Natural killer cell (primary cell): ENCODE measurements at regions not wholly inside any gene's neighbourhood (a gene's known extent, or its start where the extent isn't known, plus 50 kb on each side); places are given as distances from the start of the nearest gene placed in this dataset.

Experiments used
- ATAC-seq, 3 donors: fragments of 150-1000 bp in 2 of 3; fragments of 200-7000 bp in 1 of 3; cut with Tn5 transposase; 1 replicate in 1 of 3; 2 replicates in 2 of 3; pipeline ENCODE4 v1.10.0; 2021; ENCODE audit warnings: mild to moderate bottlenecking in 2 of 3, moderate library complexity in 2 of 3
- DNase-seq, 2 donors: peaks; one replicate each; pipeline versions ENCODE4 v3.0.0 to v3.0.0-alpha.2; 2013 to 2021; ENCODE audit warnings: mixed read lengths in 1 of 2
- H3K27ac ChIP-seq: one replicate; pipeline ENCODE4 v1.5.1; 2013; ENCODE audit warnings: mild to moderate bottlenecking, low read length
- H3K27me3 ChIP-seq: one replicate; pipeline ENCODE4 v1.6.1; 2013; ENCODE audit warnings: low read length; ENCODE audit not compliant: control insufficient read depth, insufficient read depth
- H3K36me3 ChIP-seq: one replicate; pipeline ENCODE4 v1.6.1; 2013; ENCODE audit warnings: low read length; ENCODE audit not compliant: control insufficient read depth, insufficient read depth
- H3K4me1 ChIP-seq: one replicate; pipeline ENCODE4 v1.6.1; 2013; ENCODE audit warnings: low read length; ENCODE audit not compliant: control insufficient read depth, insufficient read depth
- H3K4me3 ChIP-seq: one replicate; pipeline ENCODE4 v1.5.1; 2013; ENCODE audit warnings: low read length
- H3K9me3 ChIP-seq: one replicate; pipeline ENCODE4 v1.6.1; 2013; ENCODE audit warnings: low read length; ENCODE audit not compliant: control insufficient read depth, insufficient read depth
- H3K27ac Mint-ChIP-seq, 2 donors: one replicate each; pipeline ENCODE4 v1.8.0; 2022; ENCODE audit warnings: mild to moderate bottlenecking in 2 of 2, mixed read lengths in 2 of 2, moderate library complexity in 1 of 2
- H3K27me3 Mint-ChIP-seq, 2 donors: one replicate each; pipeline ENCODE4 v1.8.0; 2022; ENCODE audit warnings: low read depth in 2 of 2, mixed read lengths in 2 of 2
- H3K36me3 Mint-ChIP-seq: one replicate; pipeline ENCODE4 v1.8.0; 2022; ENCODE audit warnings: mixed read lengths
- H3K4me1 Mint-ChIP-seq, 2 donors: one replicate each; pipeline ENCODE4 v1.8.0; 2022; ENCODE audit warnings: mixed read lengths in 2 of 2
- H3K4me3 Mint-ChIP-seq: one replicate; pipeline ENCODE4 v1.8.0; 2022; ENCODE audit warnings: mild to moderate bottlenecking, moderate library complexity, mixed read lengths
- H3K9me3 Mint-ChIP-seq, 2 donors: one replicate each; pipeline ENCODE4 v1.8.0; 2022; ENCODE audit warnings: mixed read lengths in 2 of 2
- CTCF ChIP-seq: fragments of 200-600 bp; IDR thresholded peaks from one replicate; pipeline ENCODE4 v1.8.0; 2022; ENCODE audit warnings: antibody characterized with exemption
- WGBS: methylation state at CpG from one replicate; pipeline ENCODE4 v1.1.7; 2013; ENCODE audit warnings: missing lambda C conversion rate; ENCODE audit not compliant: insufficient coverage; 5-methylcytosine and 5-hydroxymethylcytosine counted together
- intact Hi-C: fragments of 100-400 bp; cut with micrococcal nuclease; formaldehyde crosslinking; loops from one replicate; pipeline ENCODE4 v1.14.2; 2022

GRCh38 chr13:79907527-79907926 lies 426.6 kb downstream of the NDFIP2 start:
- DNase-seq = no peak
- no peak for TF ChIP-seq CTCF
- Mint-ChIP-seq H3K4me3 (no peak overlapping the region), H3K27ac (no peak overlapping the region), H3K4me1 (no peaks in the 10 kb centered on the region), H3K27me3 (no peaks in the 10 kb centered on the region), H3K36me3 (no peaks in the 10 kb centered on the region), H3K9me3 (no peaks in the 10 kb centered on the region)
- Histone ChIP-seq H3K9me3 (no peaks in the 10 kb centered on the region), H3K36me3 (no peaks in the 10 kb centered on the region), H3K27me3 (no peaks in the 10 kb centered on the region), H3K4me3 (no peak overlapping the region), H3K27ac (no peak overlapping the region), H3K4me1 (no peaks in the 10 kb centered on the region)
- WGBS = no CpG with 5 or more reads among the region's 1 CpG
- intact Hi-C loops = no loop called here
- ATAC-seq = no peak

- no peaks in the 10 kb centered on the region for H3K27me3 Mint-ChIP-seq
- DNase-seq (no peak), ATAC-seq (no peak)
- no peak for TF ChIP-seq CTCF
- 83% methylated on average over 1 of the region's 3 CpGs for WGBS
- Histone ChIP-seq H3K9me3 (no peaks in the 10 kb centered on the region), H3K4me3 (no peak overlapping the region), H3K36me3 (no peaks in the 10 kb centered on the region), H3K4me1 (no peaks in the 10 kb centered on the region), H3K27ac (no peak overlapping the region), H3K27me3 (no peaks in the 10 kb centered on the region)
- no peak overlapping the region for H3K27ac Mint-ChIP-seq
- intact Hi-C loops = no loop called here
- H3K9me3 Mint-ChIP-seq = no peaks in the 10 kb centered on the region
- H3K36me3 Mint-ChIP-seq = no peaks in the 10 kb centered on the region
- no peaks in the 10 kb centered on the region for H3K4me1 Mint-ChIP-seq
- H3K4me3 Mint-ChIP-seq = no peak overlapping the region
Measured at GRCh38 chr13:79906345-79906744, 425.4 kb downstream of the NDFIP2 start.

- Mint-ChIP-seq H3K27me3 (no peaks in the 10 kb centered on the region), H3K36me3 (no peaks in the 10 kb centered on the region), H3K4me3 (no peak overlapping the region), H3K9me3 (no peaks in the 10 kb centered on the region), H3K4me1 (no peaks in the 10 kb centered on the region), H3K27ac (no peak overlapping the region)
- Histone ChIP-seq H3K4me3 (no peak overlapping the region), H3K4me1 (no peaks in the 10 kb centered on the region), H3K27me3 (no peaks in the 10 kb centered on the region), H3K36me3 (no peaks in the 10 kb centered on the region), H3K9me3 (no peaks in the 10 kb centered on the region), H3K27ac (no peak overlapping the region)
- intact Hi-C loops = no loop called here
- no CpG with 5 or more reads among the region's 2 CpGs for WGBS
- ATAC-seq = no peak
- no peak for TF ChIP-seq CTCF
- DNase-seq = no peak
Measured at GRCh38 chr13:79905018-79905417, 424.1 kb downstream of the NDFIP2 start.

- no peak overlapping the region for H3K27ac Mint-ChIP-seq
- no peaks in the 10 kb centered on the region for H3K27me3 ChIP-seq
- H3K36me3 Mint-ChIP-seq = no peaks in the 10 kb centered on the region
- H3K4me1 ChIP-seq = no peaks in the 10 kb centered on the region
- ATAC-seq (no peak), DNase-seq (no peak)
- H3K27ac ChIP-seq = no peak overlapping the region
- TF ChIP-seq CTCF = no peak
- H3K4me1 Mint-ChIP-seq = no peaks in the 10 kb centered on the region
- no peaks in the 10 kb centered on the region for H3K27me3 Mint-ChIP-seq
- WGBS = 100% methylated on average over 1 of the region's 1 CpG
- no peak overlapping the region for H3K4me3 ChIP-seq
- H3K4me3 Mint-ChIP-seq = no peak overlapping the region
- no peaks in the 10 kb centered on the region for H3K36me3 ChIP-seq
- intact Hi-C loops = no loop called here
- no peaks in the 10 kb centered on the region for H3K9me3 ChIP-seq
- H3K9me3 Mint-ChIP-seq = no peaks in the 10 kb centered on the region
Measured at GRCh38 chr13:79904581-79904980, 423.6 kb downstream of the NDFIP2 start.
